ENCODE measurements at regions not wholly inside any gene's neighbourhood (a gene's known extent, or its start where the extent isn't known, plus 50 kb on each side); places are given as distances from the start of the nearest gene placed in this dataset.

DNA sequence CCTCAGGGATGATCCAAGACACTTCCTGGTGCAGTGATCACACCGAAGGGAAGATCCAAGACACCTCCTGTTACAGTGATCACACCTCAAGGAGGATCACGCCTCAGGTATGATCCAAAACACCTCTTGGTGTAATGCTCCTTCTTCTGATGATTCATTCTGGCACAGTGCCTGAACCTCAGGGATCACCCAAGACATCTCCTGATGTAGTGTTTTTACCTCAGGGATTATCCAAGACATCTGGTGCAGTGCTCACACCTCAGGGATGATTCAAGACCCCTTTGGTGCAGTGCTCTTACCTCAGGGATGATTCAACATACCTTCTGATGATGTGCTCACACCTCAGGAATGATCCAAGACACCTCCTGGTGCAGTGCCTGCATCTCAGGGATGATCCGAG is 124.4 kb downstream of the ASB1 start:
- H3K4me3 ChIP-seq (ENCODE audit: low read length in 2 of 2) = no peak overlapping the region
- H3K27ac ChIP-seq (ENCODE audit: low read length) = no peak overlapping the region
- H3K4me1 ChIP-seq (ENCODE audit: control insufficient read depth, insufficient read depth, low read length) = no peaks in the 10 kb centered on the region
- H3K36me3 ChIP-seq (ENCODE audit: control insufficient read depth in 2 of 2, insufficient read depth in 2 of 2, low read length in 2 of 2) = no peaks in the 10 kb centered on the region
- no peak overlapping the region for H3K9ac ChIP-seq (ENCODE audit: low read length in 2 of 2)
- no peaks in the 10 kb centered on the region for H3K27me3 ChIP-seq (ENCODE audit: control insufficient read depth in 1 of 2, insufficient read depth in 2 of 2, low read length in 2 of 2)
- H3K9me3 ChIP-seq (ENCODE audit: control insufficient read depth in 2 of 2, low read length in 2 of 2) = peaks cover 0 to 3% of the 10 kb centered on the region in 2 donors

DNA sequence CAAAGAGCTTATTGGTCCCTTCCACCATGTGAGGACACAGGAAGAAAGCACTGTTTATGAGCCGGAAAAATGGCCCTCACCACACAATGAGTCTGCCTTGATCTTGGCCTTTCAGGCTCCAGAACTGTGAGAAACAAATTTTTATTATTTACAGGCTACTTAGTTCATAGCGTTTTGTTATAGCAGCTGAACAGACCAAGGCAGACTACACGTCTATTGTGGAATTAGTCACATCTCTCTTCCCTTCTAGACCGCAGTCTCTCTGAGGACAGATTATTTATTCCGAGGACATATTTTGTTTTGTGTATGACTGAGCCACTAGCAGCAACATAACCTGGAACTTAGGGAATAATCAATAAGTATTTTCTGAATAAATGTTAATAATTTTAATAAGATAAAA is 125.5 kb downstream of the ASB1 start:
- H3K9me3 ChIP-seq (ENCODE audit: control insufficient read depth in 2 of 2, low read length in 2 of 2) = peaks cover 0 to 3% of the 10 kb centered on the region in 2 donors
- no peaks in the 10 kb centered on the region for H3K27me3 ChIP-seq (ENCODE audit: control insufficient read depth in 1 of 2, insufficient read depth in 2 of 2, low read length in 2 of 2)
- no peak overlapping the region for H3K9ac ChIP-seq (ENCODE audit: low read length in 2 of 2)
- H3K4me1 ChIP-seq (ENCODE audit: control insufficient read depth, insufficient read depth, low read length) = no peaks in the 10 kb centered on the region
- H3K4me3 ChIP-seq (ENCODE audit: low read length in 2 of 2) = no peak overlapping the region
- H3K36me3 ChIP-seq (ENCODE audit: control insufficient read depth in 2 of 2, insufficient read depth in 2 of 2, low read length in 2 of 2) = no peaks in the 10 kb centered on the region
- H3K27ac ChIP-seq (ENCODE audit: low read length) = no peak overlapping the region

- H3K27me3 ChIP-seq (ENCODE audit: control insufficient read depth in 1 of 2, insufficient read depth in 2 of 2, low read length in 2 of 2) = no peaks in the 10 kb centered on the region
- H3K4me1 ChIP-seq (ENCODE audit: control insufficient read depth, insufficient read depth, low read length) = no peaks in the 10 kb centered on the region
- H3K4me3 ChIP-seq (ENCODE audit: low read length in 2 of 2) = no peak overlapping the region
- H3K9me3 ChIP-seq (ENCODE audit: control insufficient read depth in 2 of 2, low read length in 2 of 2) = peaks cover 0 to 3% of the 10 kb centered on the region in 2 donors
- no peaks in the 10 kb centered on the region for H3K36me3 ChIP-seq (ENCODE audit: control insufficient read depth in 2 of 2, insufficient read depth in 2 of 2, low read length in 2 of 2)
- H3K9ac ChIP-seq (ENCODE audit: low read length in 2 of 2) = no peak overlapping the region
- H3K27ac ChIP-seq (ENCODE audit: low read length) = no peak overlapping the region
Measured at GRCh38 chr2:238553159-238553558, 126.4 kb downstream of the ASB1 start.

- no peak overlapping the region for H3K4me3 ChIP-seq (ENCODE audit: low read length in 2 of 2)
- H3K9ac ChIP-seq (ENCODE audit: low read length in 2 of 2) = no peak overlapping the region
- no peak overlapping the region for H3K27ac ChIP-seq (ENCODE audit: low read length)
- H3K4me1 ChIP-seq (ENCODE audit: control insufficient read depth, insufficient read depth, low read length) = peaks cover 7% of the 10 kb centered on the region
- peaks cover 0 to 3% of the 10 kb centered on the region in 2 donors for H3K9me3 ChIP-seq (ENCODE audit: control insufficient read depth in 2 of 2, low read length in 2 of 2)
- H3K27me3 ChIP-seq (ENCODE audit: control insufficient read depth in 1 of 2, insufficient read depth in 2 of 2, low read length in 2 of 2) = no peaks in the 10 kb centered on the region
- no peaks in the 10 kb centered on the region for H3K36me3 ChIP-seq (ENCODE audit: control insufficient read depth in 2 of 2, insufficient read depth in 2 of 2, low read length in 2 of 2)
Measured at GRCh38 chr2:238554468-238555315, 128.0 kb downstream of the ASB1 start.

DNA sequence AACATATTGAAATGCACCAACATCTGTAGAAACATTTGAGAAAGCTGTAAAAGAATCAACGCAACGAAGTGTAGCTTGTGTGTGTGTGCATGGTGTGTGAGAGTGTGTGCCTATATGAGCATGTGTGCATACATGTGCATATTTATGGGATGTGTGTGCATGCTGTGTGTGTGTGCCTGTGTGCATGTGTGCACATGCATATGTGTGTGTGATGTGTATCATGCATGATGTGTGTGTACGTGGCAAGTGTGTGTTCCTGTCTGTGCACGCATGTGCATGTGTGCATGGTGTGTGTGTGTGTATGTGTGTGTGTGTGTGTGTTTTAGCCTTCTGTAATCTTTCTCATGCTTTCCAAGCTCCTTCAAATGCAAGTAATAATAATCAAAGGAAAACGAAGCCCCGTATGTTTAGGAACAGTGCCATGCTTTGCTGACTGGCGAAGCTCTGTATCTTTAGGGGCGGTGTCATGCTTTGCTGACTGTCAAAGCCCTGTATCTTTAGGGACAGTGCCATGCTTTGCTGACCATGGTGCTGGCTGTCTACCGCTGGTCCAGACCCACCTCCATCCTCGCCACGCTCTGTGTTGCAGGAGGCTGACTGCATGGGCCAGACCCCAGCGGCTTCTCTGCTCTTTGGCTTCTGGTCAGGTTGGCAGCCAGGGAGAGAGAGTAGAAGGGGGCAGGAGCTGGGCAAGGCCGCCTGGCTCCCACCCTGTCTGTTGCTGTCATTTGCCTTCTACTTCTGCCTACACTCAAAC is 129.2 kb downstream of the ASB1 start:
- H3K4me3 ChIP-seq (ENCODE audit: low read length in 2 of 2) = no peak overlapping the region
- H3K27ac ChIP-seq (ENCODE audit: low read length) = no peak overlapping the region
- peaks cover 0 to 3% of the 10 kb centered on the region in 2 donors for H3K9me3 ChIP-seq (ENCODE audit: control insufficient read depth in 2 of 2, low read length in 2 of 2)
- H3K9ac ChIP-seq (ENCODE audit: low read length in 2 of 2) = no peak overlapping the region
- H3K4me1 ChIP-seq (ENCODE audit: control insufficient read depth, insufficient read depth, low read length) = peaks cover 9% of the 10 kb centered on the region
- H3K36me3 ChIP-seq (ENCODE audit: control insufficient read depth in 2 of 2, insufficient read depth in 2 of 2, low read length in 2 of 2) = no peaks in the 10 kb centered on the region
- no peaks in the 10 kb centered on the region for H3K27me3 ChIP-seq (ENCODE audit: control insufficient read depth in 1 of 2, insufficient read depth in 2 of 2, low read length in 2 of 2)

DNA sequence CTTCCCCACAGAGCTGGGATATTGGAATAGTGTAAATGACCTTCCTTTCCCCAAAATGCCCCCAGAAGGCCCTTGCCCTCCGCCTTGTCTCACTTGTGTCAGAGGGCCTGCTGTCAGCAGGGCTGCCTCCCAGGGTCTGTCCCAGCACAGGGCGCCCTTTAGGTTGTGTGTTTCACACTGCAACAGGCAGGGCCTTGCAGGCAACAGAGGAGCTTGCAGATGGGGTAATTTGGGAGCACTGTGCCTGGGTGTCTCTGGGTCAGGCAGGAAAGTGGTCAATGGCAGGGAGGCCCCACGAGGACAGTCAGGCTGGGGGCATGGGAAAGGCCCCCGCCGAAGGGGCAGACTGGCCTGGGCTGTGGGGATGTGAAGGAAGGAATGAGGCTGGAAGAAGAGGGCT is 130.7 kb downstream of the ASB1 start:
- no peak overlapping the region for H3K9ac ChIP-seq (ENCODE audit: low read length in 2 of 2)
- H3K9me3 ChIP-seq (ENCODE audit: control insufficient read depth in 2 of 2, low read length in 2 of 2) = no peaks in the 10 kb centered on the region
- no peak overlapping the region for H3K27ac ChIP-seq (ENCODE audit: low read length)
- no peaks in the 10 kb centered on the region for H3K36me3 ChIP-seq (ENCODE audit: control insufficient read depth in 2 of 2, insufficient read depth in 2 of 2, low read length in 2 of 2)
- H3K4me1 ChIP-seq (ENCODE audit: control insufficient read depth, insufficient read depth, low read length) = peaks cover 9% of the 10 kb centered on the region
- H3K27me3 ChIP-seq (ENCODE audit: control insufficient read depth in 1 of 2, insufficient read depth in 2 of 2, low read length in 2 of 2) = no peaks in the 10 kb centered on the region
- H3K4me3 ChIP-seq (ENCODE audit: low read length in 2 of 2) = no peak overlapping the region

- H3K36me3 ChIP-seq (ENCODE audit: control insufficient read depth in 2 of 2, insufficient read depth in 2 of 2, low read length in 2 of 2) = no peaks in the 10 kb centered on the region
- no peak overlapping the region for H3K27ac ChIP-seq (ENCODE audit: low read length)
- H3K9ac ChIP-seq (ENCODE audit: low read length in 2 of 2) = no peak overlapping the region
- peaks cover 9% of the 10 kb centered on the region for H3K4me1 ChIP-seq (ENCODE audit: control insufficient read depth, insufficient read depth, low read length)
- H3K4me3 ChIP-seq (ENCODE audit: low read length in 2 of 2) = no peak overlapping the region
- no peaks in the 10 kb centered on the region for H3K9me3 ChIP-seq (ENCODE audit: control insufficient read depth in 2 of 2, low read length in 2 of 2)
- no peaks in the 10 kb centered on the region for H3K27me3 ChIP-seq (ENCODE audit: control insufficient read depth in 1 of 2, insufficient read depth in 2 of 2, low read length in 2 of 2)
Measured at GRCh38 chr2:238557936-238558335, 131.2 kb downstream of the ASB1 start.

DNA sequence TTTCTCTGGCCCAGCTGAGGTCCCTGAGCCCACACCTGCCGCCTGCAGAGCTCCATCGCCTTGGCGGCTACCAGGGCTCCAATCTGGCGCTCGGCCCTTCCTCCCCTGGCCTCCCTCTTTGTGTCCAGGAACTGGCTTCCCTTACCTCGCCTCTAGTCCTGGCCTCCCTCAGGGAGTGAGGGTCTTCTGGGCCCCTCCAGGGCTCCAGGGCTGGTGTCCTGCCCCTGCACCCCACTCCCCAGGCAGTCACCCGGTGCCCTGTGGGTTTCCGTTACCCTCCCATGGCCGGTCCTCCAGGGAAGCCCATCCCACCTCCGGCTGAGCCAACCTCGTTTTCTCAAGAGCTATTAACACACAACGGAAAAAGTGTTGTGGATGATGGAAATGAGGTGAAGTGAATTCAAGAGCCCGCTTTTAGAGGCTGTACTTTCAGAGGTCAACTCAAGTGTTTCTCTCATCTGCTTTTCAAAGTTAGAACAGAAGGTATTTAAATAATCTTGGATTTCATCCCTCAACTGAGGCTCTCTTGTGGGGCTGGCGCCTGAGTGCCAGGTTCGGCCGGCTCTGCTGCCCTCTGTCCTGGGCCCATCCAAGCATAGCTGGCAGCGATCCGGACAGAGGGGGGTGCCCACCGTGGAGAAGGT is 131.9 kb downstream of the ASB1 start:
- H3K4me3 ChIP-seq (ENCODE audit: low read length in 2 of 2) = no peak overlapping the region
- peaks cover 9% of the 10 kb centered on the region for H3K4me1 ChIP-seq (ENCODE audit: control insufficient read depth, insufficient read depth, low read length)
- no peaks in the 10 kb centered on the region for H3K9me3 ChIP-seq (ENCODE audit: control insufficient read depth in 2 of 2, low read length in 2 of 2)
- H3K27ac ChIP-seq (ENCODE audit: low read length) = no peak overlapping the region
- no peaks in the 10 kb centered on the region for H3K27me3 ChIP-seq (ENCODE audit: control insufficient read depth in 1 of 2, insufficient read depth in 2 of 2, low read length in 2 of 2)
- no peak overlapping the region for H3K9ac ChIP-seq (ENCODE audit: low read length in 2 of 2)
- no peaks in the 10 kb centered on the region for H3K36me3 ChIP-seq (ENCODE audit: control insufficient read depth in 2 of 2, insufficient read depth in 2 of 2, low read length in 2 of 2)

- H3K4me3 ChIP-seq (ENCODE audit: low read length in 2 of 2) = no peak overlapping the region
Measured at GRCh38 chr2:238560234-238560633, 133.5 kb downstream of the ASB1 start.

DNA sequence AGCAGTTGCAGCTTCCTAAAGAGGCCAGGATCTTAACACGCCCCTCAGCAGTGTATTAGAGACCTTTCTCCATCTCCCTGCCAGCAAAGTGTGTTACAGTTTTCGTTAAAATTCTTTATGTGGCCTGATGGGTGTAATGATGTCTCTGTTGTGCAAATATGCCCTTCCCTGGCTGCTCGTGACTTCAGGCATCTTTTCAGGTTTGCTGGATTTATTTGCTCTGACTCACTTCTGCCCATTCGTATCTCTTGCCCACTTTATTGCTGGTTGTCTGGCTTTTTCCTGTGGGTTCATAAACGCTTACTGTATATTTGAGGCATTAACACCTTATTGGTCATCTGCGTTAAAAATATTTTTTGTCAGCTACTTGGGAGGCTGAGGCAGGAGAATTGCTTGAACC is 134.5 kb downstream of the ASB1 start:
- Histone ChIP-seq H3K4me1 (ENCODE audit: control insufficient read depth, insufficient read depth, low read length) (peaks cover 9% of the 10 kb centered on the region), H3K36me3 (ENCODE audit: control insufficient read depth in 2 of 2, insufficient read depth in 2 of 2, low read length in 2 of 2) (no peaks in the 10 kb centered on the region), H3K27ac (ENCODE audit: low read length) (no peak overlapping the region), H3K9me3 (ENCODE audit: control insufficient read depth in 2 of 2, low read length in 2 of 2) (no peaks in the 10 kb centered on the region), H3K4me3 (ENCODE audit: low read length in 2 of 2) (no peak overlapping the region), H3K9ac (ENCODE audit: low read length in 2 of 2) (no peak overlapping the region), H3K27me3 (ENCODE audit: control insufficient read depth in 1 of 2, insufficient read depth in 2 of 2, low read length in 2 of 2) (no peaks in the 10 kb centered on the region)

More at GRCh38 chr2:238560234-238560633, 133.5 kb downstream of the ASB1 start:
- Histone ChIP-seq H3K9me3 (ENCODE audit: control insufficient read depth in 2 of 2, low read length in 2 of 2) (no peaks in the 10 kb centered on the region), H3K4me1 (ENCODE audit: control insufficient read depth, insufficient read depth, low read length) (peaks cover 9% of the 10 kb centered on the region), H3K27ac (ENCODE audit: low read length) (no peak overlapping the region), H3K27me3 (ENCODE audit: control insufficient read depth in 1 of 2, insufficient read depth in 2 of 2, low read length in 2 of 2) (no peaks in the 10 kb centered on the region), H3K36me3 (ENCODE audit: control insufficient read depth in 2 of 2, insufficient read depth in 2 of 2, low read length in 2 of 2) (no peaks in the 10 kb centered on the region), H3K9ac (ENCODE audit: low read length in 2 of 2) (no peak overlapping the region)
